UCSD-AML1 (cell line): ENCODE measurements at regions not wholly inside any gene's neighbourhood (a gene's known extent, or its start where the extent isn't known, plus 50 kb on each side); places are given as distances from the start of the nearest gene placed in this dataset.

Experiments used
- DNase-seq: peaks from one replicate; lab custom pipeline; 2025; ENCODE audit not compliant: unreplicated experiment; lab: John Stamatoyannopoulos, UW

DNA sequence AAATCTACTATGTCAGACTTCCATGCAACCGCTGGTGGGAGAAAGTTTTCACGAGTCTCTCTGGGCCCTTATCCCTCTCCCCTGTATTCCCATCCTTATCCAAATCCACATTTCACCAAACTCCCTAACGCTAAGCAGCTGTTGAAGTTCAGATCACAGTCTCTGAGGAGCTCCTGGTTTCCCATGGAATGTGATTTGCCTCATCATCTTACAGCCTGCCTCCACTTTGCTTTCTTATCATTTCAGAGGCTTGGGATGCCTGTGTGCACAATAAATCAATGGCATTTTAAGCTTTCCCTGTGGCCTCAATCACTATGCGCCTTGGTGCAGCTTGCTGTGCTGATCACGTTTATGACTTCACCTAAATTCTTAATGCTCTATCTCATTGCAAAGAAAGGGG is 352.4 kb upstream of the FAT3 start:
- no peak for DNase-seq

DNA sequence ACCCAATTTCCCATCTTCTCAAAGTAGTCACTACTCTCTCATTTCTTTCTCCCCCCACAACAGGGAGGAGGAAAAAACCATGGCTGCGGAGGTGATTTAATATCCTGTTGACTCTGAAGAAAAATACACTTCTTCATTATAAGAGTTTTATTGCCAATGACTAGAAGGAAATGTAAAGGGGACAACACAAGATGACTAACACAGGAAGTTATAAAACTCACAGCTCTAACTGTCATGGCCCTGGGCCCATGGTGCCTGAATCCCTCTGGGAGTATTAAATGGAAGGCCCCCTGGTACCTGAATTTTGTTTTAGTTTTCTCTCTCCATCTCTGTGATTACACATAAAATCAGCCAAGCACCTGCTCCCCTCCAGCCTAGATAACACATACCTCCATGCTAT is 352.8 kb upstream of the FAT3 start:
- DNase-seq = no peak

DNA sequence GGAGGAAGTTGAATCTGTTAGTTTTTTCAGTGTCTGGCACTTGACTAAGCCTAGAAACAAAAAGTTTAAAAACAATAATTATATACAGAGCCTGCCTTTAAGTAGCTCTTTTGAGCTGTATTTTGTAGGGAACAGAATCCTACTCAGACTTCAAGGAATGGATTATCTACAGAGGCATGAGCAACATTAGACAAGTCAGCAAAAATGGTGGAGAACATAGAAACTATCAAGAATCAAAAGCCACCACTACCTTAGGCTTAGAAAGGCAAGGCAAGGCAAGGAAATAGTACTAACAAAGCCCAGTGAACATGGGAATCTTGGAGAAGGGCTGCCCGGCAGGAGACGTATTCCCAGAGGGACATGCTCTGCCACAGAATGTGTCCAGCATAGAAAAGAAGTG is 353.6 kb upstream of the FAT3 start:
- DNase-seq = no peak

DNA sequence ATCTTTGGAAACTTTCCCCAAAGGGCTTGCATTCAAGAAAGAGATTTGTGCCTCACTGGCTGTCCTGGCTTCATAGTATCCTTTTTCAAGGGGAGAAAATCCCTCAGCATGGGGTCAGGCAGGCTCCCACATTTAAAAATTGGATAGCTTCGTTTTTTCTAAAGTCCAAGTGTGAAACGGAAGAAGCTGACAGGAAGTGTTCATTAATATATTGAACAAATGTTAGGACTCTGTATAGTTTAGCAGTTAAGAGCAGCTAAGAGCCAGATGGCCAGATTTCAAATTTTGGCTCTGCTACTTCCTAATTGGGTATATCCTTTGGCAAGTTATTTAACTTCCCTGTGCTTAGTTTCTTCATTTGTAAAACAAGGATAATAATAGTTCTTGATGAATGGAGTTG is 354.9 kb upstream of the FAT3 start:
- no peak for DNase-seq

- DNase-seq = no peak
Measured at GRCh38 chr11:91866642-91867041, 358.0 kb upstream of the FAT3 start.

GRCh38 chr11:91860661-91861060 is 364.0 kb upstream of the FAT3 start:
- DNase-seq = no peak

GRCh38 chr11:91859666-91860065 is 365.0 kb upstream of the FAT3 start:
- DNase-seq = no peak

GRCh38 chr11:91857179-91857578 is 367.4 kb upstream of the FAT3 start:
- DNase-seq = no peak

GRCh38 chr11:91854780-91855179 is 369.8 kb upstream of the FAT3 start:
- DNase-seq = no peak

DNA sequence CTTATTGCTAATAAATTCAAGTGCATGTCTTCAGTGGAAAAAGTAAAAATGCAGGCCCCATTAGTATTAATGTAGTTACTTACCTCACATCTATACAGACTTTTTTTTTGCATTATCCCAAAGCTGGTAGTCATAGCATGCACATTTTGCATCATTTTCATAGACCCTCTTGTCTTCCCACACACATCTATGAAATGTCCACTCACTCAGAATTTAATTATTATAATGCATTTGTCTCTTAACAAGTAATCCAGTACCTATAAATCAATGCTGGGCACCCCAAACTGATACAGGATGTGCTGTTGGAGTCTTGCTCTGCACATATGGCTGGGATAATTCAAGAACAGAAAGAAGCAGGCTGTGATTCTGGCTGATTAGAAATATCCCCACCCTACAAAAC is 370.4 kb upstream of the FAT3 start:
- DNase-seq = no peak

GRCh38 chr11:91851908-91852307 is 372.7 kb upstream of the FAT3 start:
- DNase-seq = no peak

DNA sequence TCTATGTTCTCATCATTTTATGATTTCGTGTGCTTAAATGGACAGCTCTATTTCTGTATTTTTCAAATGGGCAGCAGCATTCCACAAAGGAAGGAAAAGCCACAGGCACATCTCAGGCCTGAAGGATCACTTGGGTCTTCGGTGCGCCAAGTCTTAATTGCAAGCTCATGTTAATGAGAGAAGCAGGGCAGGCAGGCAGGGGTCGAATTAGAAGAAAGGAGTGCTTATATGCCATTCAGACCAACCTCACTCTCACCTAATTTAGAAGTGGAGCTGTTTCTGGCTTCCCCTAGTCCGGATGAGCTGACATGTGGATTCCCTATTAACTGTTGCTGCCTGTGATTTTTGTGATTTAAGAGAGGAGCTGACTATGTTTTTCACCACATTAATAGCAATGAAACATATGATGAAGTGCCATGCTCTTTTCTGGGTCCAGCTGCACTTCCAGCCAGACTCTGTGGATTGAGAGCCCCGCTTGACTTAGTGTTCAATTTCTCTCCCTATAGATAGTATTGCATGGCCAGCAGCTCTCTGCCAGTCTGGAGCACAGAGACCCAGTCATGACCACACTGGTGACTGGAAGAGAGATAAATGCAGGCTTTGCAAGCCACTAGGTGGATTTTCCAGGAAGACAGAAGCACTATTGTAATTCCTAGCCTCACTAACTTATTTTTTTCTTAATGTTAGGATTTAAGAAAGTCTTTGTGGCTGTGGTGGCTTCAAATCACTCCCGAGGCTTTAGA is 373.9 kb upstream of the FAT3 start:
- no peak for DNase-seq

DNA sequence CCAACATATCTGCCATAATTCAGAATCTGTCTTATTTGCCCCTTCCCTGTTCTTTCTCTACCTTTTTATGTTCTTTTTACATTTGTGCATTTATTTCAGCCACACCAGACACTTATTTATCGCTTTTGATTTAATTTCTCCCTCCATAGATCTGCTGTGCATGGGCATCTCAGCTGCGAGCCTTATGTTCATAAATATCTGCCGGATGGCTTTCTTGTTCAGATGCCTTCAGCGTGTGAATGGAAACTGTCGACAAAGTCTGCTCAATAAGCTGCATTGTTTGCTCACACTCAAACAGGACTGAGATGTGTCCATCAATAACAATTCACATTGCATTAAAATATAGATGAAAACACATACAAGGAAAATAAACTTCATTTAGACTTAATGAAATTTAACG is 374.6 kb upstream of the FAT3 start:
- no peak for DNase-seq

DNA sequence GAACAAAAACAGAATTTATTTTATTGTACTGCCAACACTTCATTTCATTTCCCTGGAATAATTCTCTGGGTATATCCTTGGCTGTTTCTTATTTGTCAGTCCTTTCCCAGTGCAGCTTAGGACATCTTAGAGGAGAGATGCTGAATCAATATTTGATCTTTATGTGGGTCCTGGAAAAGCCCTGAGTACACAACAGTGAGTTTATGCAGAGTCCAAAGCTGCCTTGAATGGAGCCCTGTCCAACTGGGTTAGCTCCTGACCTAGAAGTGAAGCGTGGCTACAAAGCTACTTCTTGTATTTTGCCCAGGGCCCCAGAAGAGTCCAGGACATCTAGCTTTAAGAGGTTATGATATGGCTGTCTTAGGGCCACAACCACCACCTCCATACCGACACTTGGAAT is 378.0 kb upstream of the FAT3 start:
- DNase-seq = no peak

DNA sequence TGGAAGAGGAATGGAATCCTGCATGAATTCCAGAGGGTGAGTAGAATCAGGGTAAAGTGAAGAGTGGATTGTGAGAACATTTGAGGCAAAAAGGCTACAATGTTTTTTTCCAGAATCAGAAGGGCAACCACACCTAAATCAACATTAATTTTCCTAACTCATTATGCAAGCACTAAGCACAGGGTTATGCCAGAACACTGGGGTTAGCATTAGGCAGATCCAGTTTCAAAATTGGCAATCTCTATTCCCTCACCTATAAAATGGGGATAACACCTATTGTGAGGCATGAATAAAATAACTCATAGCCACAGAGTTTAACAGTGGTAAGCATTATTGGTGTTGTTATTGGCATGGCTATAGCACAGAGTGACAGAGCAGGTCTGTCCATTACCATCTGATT is 378.6 kb upstream of the FAT3 start:
- DNase-seq = no peak

GRCh38 chr11:91840640-91841240 is 383.9 kb upstream of the FAT3 start:
- DNase-seq = no peak

GRCh38 chr11:91837411-91838330 is 386.9 kb upstream of the FAT3 start:
- DNase-seq = no peak

GRCh38 chr11:91835051-91835560 is 389.5 kb upstream of the FAT3 start:
- DNase-seq = no peak

DNA sequence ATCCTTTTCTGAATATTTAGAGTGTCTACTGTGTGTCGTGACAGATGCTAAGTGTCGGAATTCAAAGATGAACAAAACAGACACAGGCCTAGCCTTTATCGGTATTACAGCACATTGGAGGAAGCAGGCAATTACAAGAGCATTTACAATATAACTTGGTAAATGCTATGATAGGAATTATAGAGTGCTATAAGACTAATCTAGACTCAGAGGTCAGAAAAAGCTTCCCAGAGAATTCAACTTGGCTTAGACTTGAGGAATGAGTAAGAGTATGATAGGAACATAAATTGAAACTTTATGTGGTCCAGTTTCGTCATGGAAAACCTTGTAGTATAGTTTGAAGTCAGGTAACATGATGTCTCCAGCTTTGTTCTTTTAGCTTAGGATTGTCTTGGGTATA is 395.7 kb upstream of the FAT3 start:
- no peak for DNase-seq

GRCh38 chr11:91825777-91826176 is 398.8 kb upstream of the FAT3 start:
- no peak for DNase-seq

DNA sequence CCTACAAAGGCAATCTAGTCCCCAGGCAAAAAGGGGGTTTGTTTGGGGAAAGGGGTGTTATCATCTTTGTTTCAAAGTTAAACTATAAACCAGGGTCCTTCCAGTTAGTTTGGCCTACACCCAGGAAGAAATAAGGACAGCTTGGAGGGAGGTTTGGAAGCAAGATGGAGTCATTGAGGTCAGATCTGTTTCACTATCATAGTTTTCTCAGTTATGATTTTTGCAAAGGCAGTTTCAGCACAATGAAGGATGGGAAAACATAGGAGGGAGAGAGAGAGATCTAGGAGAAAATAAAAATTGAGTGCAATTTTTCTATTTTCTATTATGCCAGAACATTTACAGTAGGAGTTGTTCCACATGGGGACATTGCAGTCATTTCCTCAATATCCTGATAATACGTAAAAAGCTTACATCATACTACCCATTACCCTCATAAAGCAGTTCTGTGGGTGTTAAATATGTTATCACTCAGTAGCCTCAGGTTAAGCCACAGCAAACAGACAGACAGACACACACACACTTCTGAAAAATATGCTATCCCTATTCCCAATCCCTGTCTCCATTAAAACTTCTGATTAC is 401.3 kb upstream of the FAT3 start:
- no peak for DNase-seq
